ENCODE measurements at regions not wholly inside any gene's neighbourhood (a gene's known extent, or its start where the extent isn't known, plus 50 kb on each side); places are given as distances from the start of the nearest gene placed in this dataset.

DNA sequence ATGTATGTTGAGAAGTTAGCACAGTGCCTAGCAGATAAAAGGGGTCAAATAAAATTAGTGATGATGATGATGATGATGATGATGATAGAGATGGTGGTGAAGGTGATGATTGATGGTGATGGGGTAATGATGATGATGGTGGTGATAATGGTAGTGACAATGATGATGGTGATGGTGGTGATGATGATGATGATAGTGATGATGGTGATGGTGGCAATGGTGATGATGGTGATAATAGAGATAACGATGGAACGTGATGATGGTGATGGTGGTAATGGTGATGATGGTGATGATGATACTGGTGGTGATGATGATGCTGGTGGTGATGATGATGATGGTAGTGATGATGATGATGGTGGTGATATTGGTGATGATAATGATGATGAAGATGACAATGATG, 223.7 kb downstream of the FOXL1 start:
- TF ChIP-seq, protein P1, sequence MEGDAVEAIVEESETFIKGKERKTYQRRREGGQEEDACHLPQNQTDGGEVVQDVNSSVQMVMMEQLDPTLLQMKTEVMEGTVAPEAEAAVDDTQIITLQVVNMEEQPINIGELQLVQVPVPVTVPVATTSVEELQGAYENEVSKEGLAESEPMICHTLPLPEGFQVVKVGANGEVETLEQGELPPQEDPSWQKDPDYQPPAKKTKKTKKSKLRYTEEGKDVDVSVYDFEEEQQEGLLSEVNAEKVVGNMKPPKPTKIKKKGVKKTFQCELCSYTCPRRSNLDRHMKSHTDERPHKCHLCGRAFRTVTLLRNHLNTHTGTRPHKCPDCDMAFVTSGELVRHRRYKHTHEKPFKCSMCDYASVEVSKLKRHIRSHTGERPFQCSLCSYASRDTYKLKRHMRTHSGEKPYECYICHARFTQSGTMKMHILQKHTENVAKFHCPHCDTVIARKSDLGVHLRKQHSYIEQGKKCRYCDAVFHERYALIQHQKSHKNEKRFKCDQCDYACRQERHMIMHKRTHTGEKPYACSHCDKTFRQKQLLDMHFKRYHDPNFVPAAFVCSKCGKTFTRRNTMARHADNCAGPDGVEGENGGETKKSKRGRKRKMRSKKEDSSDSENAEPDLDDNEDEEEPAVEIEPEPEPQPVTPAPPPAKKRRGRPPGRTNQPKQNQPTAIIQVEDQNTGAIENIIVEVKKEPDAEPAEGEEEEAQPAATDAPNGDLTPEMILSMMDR (IDR thresholded peaks at IDR 0.05; ENCODE audit: low read depth, low read length), result no peak
- TF ChIP-seq EZH2phosphoT487 (IDR thresholded peaks at IDR 0.05; ENCODE audit: low read depth), result no peak
